IPS-20b (cell line): ENCODE measurements at regions not wholly inside any gene's neighbourhood (a gene's known extent, or its start where the extent isn't known, plus 50 kb on each side); places are given as distances from the start of the nearest gene placed in this dataset.
A peak's percentile ranks its signal among the peaks of the same experiment; 100 is the strongest.

ENCODE experiments used
- H3K27ac ChIP-seq: one replicate; pipeline ENCODE4 v1.5.1; 2013; ENCODE audit warnings: low read length
- H3K27me3 ChIP-seq: 2 replicates; pipeline ENCODE4 v1.6.1; 2013; ENCODE audit warnings: mild to moderate bottlenecking, low read length, inconsistent platforms; ENCODE audit not compliant: insufficient read depth
- H3K36me3 ChIP-seq: 2 replicates; pipeline ENCODE4 v1.6.1; 2013; ENCODE audit warnings: low read depth, mild to moderate bottlenecking, inconsistent platforms, low read length, moderate library complexity; ENCODE audit not compliant: insufficient read depth
- H3K4me1 ChIP-seq: 2 replicates; pipeline ENCODE4 v1.6.1; 2013; ENCODE audit warnings: mild to moderate bottlenecking, control low read depth, inconsistent platforms, low read length, moderate library complexity; ENCODE audit not compliant: insufficient read depth
- H3K4me3 ChIP-seq: 2 replicates; pipeline ENCODE4 v1.5.1; 2013; ENCODE audit warnings: mild to moderate bottlenecking, low read length, inconsistent platforms
- H3K9ac ChIP-seq: 2 replicates; pipeline ENCODE4 v1.6.1; 2013; ENCODE audit warnings: low read depth, mild to moderate bottlenecking, inconsistent platforms, low read length, moderate library complexity
- H3K9me3 ChIP-seq: 2 replicates; pipeline ENCODE4 v1.6.1; 2013; ENCODE audit warnings: mild to moderate bottlenecking, low read depth, low read length, inconsistent platforms; ENCODE audit not compliant: insufficient read depth

- Histone ChIP-seq H3K4me3 (no peak overlapping the region), H3K9ac (no peak overlapping the region), H3K36me3 (no peaks in the 10 kb centered on the region), H3K4me1 (peaks cover 37% of the 10 kb centered on the region), H3K27me3 (no peaks in the 10 kb centered on the region), H3K9me3 (no peaks in the 10 kb centered on the region), H3K27ac (no peak overlapping the region)
Observed at GRCh38 chr12:13592063-13592942, 389.1 kb downstream of the GRIN2B start.

DNA sequence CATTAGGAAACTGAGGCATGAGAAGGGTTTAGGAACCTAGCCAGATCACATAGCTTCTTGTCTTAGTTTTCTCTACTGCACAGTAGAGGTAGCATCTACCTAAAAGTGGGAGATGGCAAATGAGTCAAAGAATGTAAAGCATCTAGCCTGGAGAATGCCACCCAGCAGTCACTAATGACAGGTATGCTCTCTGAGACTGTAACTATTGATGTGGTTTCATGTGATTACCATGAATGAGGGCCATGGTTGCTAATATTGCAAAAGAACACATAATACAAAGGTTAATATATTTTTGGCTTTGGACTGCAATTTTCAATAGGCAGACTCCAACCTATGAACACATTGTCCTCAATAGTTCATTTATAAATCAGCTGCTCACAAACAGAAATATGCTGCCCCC lies 389.9 kb downstream of the GRIN2B start:
- no peak overlapping the region for H3K9ac ChIP-seq
- no peaks in the 10 kb centered on the region for H3K9me3 ChIP-seq
- H3K4me1 ChIP-seq, result peaks cover 35% of the 10 kb centered on the region
- no peak overlapping the region for H3K27ac ChIP-seq
- no peak overlapping the region for H3K4me3 ChIP-seq
- H3K27me3 ChIP-seq, result no peaks in the 10 kb centered on the region
- H3K36me3 ChIP-seq, result no peaks in the 10 kb centered on the region

DNA sequence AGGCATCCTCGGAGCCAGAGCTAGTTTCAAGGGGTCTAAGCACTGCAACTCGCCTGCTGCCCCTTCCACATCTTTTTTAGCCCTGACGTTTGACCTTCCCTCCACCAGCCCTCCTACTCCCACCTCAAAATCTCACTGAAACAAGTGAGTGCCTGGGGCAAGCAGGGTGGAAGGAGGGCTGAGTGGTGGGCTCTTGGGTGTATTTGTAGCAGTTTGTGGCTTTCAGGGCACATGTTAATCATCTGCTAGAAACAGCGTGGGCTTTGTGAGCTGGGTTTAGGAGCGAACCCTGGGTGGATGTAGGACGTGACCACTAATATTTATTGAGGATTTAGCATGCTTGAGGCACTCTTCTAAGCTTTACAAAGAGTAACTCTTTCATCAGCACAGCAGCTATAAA lies 390.3 kb downstream of the GRIN2B start:
- Histone ChIP-seq H3K27me3 (no peaks in the 10 kb centered on the region), H3K9me3 (no peaks in the 10 kb centered on the region), H3K4me1 (peaks cover 30% of the 10 kb centered on the region), H3K36me3 (no peaks in the 10 kb centered on the region), H3K4me3 (no peak overlapping the region), H3K27ac (no peak overlapping the region), H3K9ac (no peak overlapping the region)

- Histone ChIP-seq H3K4me1 (peaks cover 23% of the 10 kb centered on the region), H3K27me3 (no peaks in the 10 kb centered on the region), H3K9ac (peak overlapping the region; percentile 12; the same call in 1 of the 2 replicates), H3K4me3 (no peak overlapping the region), H3K9me3 (no peaks in the 10 kb centered on the region), H3K27ac (no peak overlapping the region), H3K36me3 (no peaks in the 10 kb centered on the region)
Observed at GRCh38 chr12:13588574-13588973, 392.0 kb downstream of the EMP1 start.

DNA sequence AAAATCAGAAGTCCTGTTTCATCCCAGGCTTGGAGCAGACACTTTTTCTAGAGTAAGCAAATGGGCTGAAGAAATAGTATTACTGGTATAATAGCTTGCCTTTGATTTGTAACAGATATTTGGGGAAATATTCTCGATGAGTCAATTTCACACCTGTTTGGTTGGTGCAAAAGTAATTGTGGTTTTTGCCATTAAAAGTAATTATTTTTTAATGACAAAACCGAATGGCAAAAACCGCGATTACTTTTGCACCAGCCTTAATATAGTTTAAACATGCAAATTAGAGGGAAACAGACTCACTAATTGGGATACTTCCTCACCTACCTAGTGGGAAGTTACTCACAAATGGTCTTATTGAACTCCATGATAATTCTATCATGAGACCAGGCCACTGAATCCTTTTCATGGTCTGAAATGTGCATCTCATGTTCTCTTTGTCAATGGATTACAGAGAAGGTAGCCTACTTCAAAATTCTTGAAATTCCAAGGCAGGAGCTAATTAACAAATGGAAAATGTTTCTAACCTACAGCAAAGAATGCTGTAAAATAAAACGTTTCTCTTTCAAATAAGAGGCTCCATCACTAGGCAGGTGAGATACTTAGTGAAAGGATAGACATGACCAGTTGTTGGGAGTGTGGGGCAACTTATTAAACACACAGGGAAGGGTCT lies 391.3 kb downstream of the EMP1 start:
- Histone ChIP-seq H3K9ac (peak overlapping the region; percentile 12; the same call in 1 of the 2 replicates), H3K27ac (peak overlapping the region; percentile 22), H3K4me1 (peaks cover 31% of the 10 kb centered on the region), H3K27me3 (no peaks in the 10 kb centered on the region), H3K36me3 (no peaks in the 10 kb centered on the region), H3K9me3 (no peaks in the 10 kb centered on the region), H3K4me3 (peak overlapping the region; percentile 29; the same call in 1 of the 2 replicates)

DNA sequence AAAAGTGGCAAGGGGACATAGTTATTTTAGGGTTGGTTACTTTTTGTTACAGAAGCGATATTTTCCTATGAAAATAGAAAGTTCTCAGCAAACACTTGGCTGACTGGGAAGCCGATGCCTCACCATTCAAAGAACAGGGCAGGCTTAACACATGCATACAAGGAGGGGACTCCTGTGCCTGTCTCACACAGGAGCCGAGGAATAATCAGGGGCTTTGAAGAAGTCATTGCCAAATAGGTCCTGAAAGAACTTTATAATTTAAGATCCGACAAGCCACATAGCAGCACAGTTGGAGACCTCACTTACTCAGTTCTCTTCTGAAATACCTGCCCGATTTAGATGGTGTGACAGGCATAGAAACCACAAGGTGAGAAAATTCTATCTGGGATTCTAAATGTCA lies 389.8 kb downstream of the EMP1 start:
- Histone ChIP-seq H3K4me3 (no peak overlapping the region), H3K27me3 (no peaks in the 10 kb centered on the region), H3K4me1 (peaks cover 29% of the 10 kb centered on the region), H3K9me3 (no peaks in the 10 kb centered on the region), H3K36me3 (no peaks in the 10 kb centered on the region), H3K9ac (no peak overlapping the region), H3K27ac (no peak overlapping the region)

DNA sequence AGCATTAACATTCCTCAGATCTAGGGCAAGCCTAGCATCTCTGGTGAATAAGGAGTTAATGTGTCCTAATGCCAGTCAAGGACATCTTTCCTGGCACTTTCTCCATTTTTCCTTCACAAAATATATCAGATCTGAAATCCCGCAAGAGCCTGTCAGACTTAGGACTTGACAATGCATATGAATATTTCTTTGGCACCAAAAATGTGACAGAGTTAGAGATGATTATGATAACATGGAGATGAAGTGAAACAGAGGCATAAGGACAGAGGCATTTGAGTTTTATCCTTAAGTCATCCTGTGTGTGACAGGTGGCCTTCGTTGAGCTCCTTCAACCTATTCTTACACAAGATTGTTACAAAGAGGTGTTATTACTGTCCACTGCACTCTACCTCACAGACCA lies 388.0 kb downstream of the EMP1 start:
- Histone ChIP-seq H3K27ac (no peak overlapping the region), H3K4me3 (no peak overlapping the region), H3K36me3 (no peaks in the 10 kb centered on the region), H3K27me3 (no peaks in the 10 kb centered on the region), H3K9ac (no peak overlapping the region), H3K9me3 (no peaks in the 10 kb centered on the region), H3K4me1 (peaks cover 29% of the 10 kb centered on the region)

GRCh38 chr12:13583630-13584029 lies 387.1 kb downstream of the EMP1 start:
- Histone ChIP-seq H3K36me3 (no peaks in the 10 kb centered on the region), H3K4me1 (peaks cover 28% of the 10 kb centered on the region), H3K27ac (no peak overlapping the region), H3K9ac (no peak overlapping the region), H3K4me3 (no peak overlapping the region), H3K9me3 (no peaks in the 10 kb centered on the region), H3K27me3 (no peaks in the 10 kb centered on the region)

- Histone ChIP-seq H3K9me3 (no peaks in the 10 kb centered on the region), H3K4me3 (no peak overlapping the region), H3K4me1 (peaks cover 17% of the 10 kb centered on the region; the same call in 1 of the 2 replicates), H3K27me3 (no peaks in the 10 kb centered on the region), H3K9ac (no peak overlapping the region), H3K36me3 (no peaks in the 10 kb centered on the region), H3K27ac (no peak overlapping the region)
Observed at GRCh38 chr12:13582421-13582820, 385.9 kb downstream of the EMP1 start.

- H3K4me1 ChIP-seq, result peaks cover 17% of the 10 kb centered on the region; the same call in 1 of the 2 replicates
- no peaks in the 10 kb centered on the region for H3K36me3 ChIP-seq
- no peak overlapping the region for H3K9ac ChIP-seq
- H3K9me3 ChIP-seq, result no peaks in the 10 kb centered on the region
- H3K27me3 ChIP-seq, result no peaks in the 10 kb centered on the region
- no peak overlapping the region for H3K4me3 ChIP-seq
- no peak overlapping the region for H3K27ac ChIP-seq
Observed at GRCh38 chr12:13581031-13581430, 384.5 kb downstream of the EMP1 start.

GRCh38 chr12:13580206-13580605 lies 383.7 kb downstream of the EMP1 start:
- no peak overlapping the region for H3K9ac ChIP-seq
- H3K4me3 ChIP-seq, result no peak overlapping the region
- no peak overlapping the region for H3K27ac ChIP-seq
- H3K36me3 ChIP-seq, result no peaks in the 10 kb centered on the region
- peaks cover 17% of the 10 kb centered on the region; the same call in 1 of the 2 replicates for H3K4me1 ChIP-seq
- H3K9me3 ChIP-seq, result no peaks in the 10 kb centered on the region
- H3K27me3 ChIP-seq, result no peaks in the 10 kb centered on the region
